ENCODE measurements at regions not wholly inside any gene's neighbourhood (a gene's known extent, or its start where the extent isn't known, plus 50 kb on each side); places are given as distances from the start of the nearest gene placed in this dataset.
A peak's percentile ranks its signal among the peaks of the same experiment; 100 is the strongest.
"Not testable (repeated sequence)": the region's sequence is repeated elsewhere in the genome, so short reads cannot be mapped to it uniquely, and the experiment has no call there.

DNA sequence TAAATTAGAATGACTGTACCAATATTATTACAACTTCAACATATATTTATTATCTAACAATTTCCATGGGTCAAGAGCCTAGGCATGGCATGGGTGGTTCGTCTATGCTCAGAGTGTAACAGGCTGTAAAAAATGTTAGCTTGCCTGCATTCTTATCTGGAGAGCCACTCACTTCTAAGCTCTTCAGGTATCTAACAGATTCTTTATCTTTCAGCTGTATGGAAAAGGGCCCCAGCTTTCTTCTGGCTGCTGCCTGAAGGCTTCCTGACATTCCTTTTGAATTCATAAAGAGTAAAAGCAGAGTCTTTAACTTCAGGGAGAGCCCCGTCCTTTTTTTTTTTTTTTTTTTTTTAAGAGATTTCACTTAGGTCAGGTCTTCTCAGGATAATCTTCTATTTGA, 648.8 kb downstream of the NXPH1 start:
- DNase-seq = no peak

DNA sequence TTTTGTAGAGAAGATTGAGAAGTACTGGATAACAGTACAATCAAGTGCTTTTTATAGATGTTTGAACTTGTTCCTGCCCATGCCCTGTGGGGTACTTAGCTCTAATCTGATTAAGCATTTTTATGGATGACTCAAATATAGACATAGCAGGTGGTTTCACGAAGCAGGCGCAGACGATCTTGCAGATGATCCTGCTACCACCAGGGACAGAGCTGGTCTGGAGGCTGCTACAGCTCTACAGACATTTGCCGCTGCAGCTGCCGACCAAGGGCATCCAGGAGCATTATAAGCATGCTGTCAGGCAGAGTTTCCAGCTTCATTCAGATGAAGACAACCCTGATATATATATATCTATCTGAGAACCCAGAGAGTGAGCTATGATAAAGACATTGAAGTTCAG, 650.4 kb downstream of the NXPH1 start:
- DNase-seq = no peak

DNA sequence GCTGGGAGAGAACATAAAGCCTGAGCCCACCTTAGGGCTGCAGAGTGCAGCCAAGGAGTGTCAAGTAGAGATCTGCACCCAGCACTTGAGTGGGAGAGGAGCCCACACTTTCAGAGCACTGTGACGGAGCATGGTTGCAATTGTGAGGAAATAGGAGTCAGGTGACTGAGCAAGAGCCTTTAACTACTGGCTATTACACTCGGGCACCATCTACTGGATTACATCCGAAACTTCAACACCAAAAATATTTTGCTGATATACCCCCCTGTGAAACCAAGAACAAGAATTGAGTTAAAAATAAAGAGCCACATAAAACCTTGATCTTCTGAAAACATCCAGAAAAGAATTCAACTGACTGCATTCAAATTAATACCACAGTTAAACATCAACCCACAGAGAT, 657.9 kb downstream of the NXPH1 start:
- no peak for DNase-seq

DNA sequence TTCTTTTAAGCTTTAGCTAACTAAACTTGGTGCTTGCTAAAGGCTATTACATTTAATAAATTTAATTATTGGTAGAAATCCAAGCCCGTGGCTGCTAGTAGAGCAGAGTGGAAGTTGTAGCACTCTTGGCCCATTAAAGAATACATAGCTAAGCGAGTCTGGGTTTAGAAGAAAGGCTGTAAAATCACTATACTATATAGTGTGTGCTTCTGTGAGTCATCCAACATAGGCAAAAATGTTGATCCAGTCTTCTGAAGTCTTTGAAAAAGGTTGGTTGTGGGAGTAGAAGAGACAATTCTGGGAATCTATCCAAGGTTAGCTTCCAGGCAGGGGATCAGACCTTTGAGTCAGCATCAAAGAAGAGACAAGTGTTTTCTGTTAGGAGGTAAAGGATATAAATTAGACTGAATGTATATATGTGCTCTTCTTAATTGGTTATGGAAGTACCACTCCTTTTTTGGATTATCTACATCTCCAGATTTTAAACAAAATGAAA, 664.2 kb downstream of the NXPH1 start:
- no peak for DNase-seq

DNA sequence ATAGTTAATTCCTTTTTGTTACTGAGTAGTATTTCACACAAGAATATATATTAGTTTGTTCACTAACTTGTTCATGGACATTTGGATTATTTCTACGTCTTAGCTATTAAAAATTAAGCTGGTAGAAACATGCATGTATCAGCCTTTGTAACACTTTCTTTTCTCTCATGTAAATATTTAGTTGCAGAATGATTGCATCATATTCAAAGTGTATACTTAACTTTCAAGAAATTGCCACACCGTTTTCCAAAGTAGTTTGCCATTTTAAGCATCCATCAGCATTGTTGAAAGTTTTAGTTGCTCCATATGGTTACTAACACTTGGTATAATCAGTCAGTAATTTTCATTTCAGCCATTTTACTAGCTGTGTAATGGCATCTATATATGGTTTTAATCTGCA, 666.9 kb downstream of the NXPH1 start:
- DNase-seq = no peak

DNA sequence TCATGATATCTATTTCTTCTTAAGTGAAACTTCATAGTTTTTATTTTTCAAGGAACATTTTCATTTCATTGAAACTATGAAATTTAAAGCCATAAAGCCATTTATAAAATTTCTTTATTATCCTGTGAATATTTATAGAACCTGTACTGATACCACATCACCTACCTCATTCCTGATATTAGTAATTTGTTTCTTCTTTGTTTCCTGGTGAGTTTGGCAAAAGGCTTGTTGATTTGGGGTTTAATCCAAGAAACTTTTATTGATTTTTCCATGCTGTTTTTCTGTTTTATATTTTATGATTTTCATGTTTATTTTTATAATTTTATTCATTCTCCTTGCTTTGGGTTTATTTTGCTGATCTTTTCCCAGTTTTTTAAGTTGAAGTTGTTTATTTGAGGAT, 669.4 kb downstream of the NXPH1 start:
- DNase-seq = no peak

DNA sequence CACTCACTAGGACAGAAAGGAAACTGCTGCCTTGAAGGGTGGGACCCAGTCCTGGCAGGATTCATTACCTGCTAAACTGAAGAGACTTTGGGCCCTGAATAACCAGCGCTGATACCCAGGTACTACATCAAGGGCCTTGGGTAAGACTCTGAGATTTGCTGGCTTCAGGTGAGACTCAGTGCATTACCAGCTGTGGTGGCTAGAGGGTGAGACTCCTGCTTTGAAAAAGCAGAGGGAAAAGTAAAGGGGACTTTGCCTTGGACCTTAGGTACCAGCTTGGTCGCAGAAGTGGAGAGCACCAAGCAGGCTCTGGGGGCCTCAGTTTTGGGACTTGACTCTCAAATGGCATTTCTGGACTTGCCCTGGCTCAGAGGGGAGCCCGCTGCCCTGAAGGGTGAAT, 673.3 kb downstream of the NXPH1 start:
- DNase-seq = no peak

DNA sequence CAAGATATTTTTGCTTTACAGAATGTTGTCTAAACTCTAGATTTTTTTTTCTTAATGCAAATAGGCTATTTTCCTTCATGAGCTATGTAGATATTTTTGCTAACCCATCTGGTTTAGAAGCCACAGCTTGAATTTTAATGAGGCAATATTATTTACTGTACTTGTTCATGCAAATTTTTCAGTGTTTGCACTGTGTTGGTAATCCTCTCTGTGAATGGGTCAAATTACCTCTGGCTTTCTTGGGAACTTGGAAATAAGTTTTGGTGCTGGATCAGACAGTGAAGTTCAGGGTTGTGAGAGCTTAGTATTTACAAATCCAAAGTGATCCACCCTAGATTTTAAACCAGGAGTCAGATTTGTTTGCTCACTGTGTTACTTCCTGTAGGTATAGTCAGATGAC, 686.9 kb downstream of the NXPH1 start:
- DNase-seq = peak; percentile 9

DNA sequence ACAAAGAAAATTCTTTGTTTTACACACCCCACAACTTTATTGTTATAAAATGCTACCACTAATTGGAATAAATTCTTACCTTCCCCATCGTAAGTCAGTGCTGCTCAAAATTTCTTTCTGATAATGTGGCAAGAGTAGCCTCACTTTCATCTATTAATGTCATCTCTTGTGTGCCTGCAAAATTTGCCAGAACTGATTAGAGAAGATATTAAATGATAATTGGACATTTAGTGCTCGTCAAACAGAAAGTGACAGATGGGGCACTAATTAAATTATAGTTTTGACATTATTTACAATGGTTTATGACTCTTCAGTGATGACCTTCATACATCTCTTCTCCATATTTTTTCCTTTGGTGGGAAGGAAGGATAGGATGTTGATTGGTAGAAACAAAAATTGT, 690.9 kb downstream of the NXPH1 start:
- no peak for DNase-seq

DNA sequence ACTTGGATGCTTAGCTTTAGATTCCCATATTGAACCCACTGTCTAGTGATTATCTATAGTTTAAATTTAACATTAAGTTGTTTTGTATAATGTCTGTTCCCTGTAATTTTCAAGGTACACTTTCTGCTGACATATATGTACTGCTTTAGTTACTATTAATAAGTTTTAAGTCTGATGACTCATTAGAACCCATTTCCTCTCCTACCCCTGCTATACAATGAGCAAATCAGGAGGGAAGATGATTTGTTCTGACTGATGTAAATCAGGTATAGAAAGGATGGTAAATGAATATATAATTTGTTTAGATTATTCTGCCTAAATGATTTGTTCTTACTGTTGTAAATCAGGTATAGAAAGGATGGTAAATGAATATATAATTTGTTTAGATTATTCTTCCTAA, 691.8 kb downstream of the NXPH1 start:
- no peak for DNase-seq

DNA sequence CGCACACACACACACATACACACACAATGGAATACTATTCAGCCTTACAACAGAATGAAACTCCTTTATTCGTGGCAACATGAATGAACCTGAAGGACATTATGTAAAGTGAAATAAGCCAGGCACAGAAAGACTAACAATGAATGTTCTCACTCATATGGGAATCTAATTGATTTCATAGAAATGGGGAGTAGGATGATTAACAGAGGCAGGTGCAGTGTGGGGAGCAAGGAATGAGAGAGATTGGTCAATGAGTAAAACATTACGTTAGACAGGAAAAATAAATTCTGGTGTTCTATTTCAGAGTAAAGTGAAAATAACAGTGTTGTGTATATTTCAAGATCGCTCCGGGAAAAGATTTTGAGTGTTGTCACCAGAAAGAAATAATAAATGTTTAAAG, 694.5 kb downstream of the NXPH1 start:
- DNase-seq = no peak

DNA sequence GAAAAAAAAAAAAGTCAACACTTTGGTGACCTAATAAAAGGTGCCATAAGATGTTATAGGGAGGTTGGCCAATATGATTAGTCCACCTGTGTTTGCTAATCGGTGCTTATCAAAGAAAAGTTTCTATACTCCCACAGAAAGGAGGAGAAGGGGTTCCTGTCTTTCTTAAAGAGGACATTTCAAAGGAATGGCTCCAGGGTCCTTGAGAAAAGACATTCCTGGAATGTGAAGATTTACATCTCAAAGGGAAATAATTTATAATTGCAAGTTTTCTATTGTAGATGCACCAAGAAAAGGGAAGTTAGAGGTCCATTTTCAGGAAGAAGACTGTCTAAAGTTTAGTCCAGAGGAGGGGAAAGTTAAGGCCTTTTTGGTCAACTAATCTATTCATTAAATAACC, 715.3 kb downstream of the NXPH1 start:
- DNase-seq = no peak

DNA sequence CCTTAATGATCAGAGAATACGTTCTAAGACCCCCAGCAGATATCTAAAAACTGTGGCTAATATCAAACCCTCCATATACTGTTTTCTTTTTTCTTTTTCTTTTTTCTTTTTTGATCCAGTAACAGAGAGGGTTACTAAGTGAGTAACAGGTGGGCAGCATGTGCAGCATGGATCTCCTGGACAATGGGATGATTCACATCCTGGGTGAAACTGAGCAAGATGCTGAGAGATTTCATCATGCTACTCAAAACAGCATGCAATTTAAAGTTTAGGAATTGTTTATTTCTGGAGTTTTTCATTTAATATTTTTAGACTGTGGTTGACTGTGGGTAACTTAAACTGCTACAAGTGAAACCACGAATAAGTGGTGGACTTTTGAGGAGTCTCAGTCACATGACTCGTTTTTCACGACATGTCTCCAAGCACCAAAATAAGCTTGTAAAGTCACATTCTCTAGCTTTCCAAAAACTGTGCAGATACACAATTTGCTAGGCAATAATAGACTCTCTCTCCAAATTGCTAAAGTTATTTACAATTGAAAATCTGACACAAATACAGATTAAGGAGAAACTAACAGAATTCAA, 716.2 kb downstream of the NXPH1 start:
- DNase-seq = no peak

DNA sequence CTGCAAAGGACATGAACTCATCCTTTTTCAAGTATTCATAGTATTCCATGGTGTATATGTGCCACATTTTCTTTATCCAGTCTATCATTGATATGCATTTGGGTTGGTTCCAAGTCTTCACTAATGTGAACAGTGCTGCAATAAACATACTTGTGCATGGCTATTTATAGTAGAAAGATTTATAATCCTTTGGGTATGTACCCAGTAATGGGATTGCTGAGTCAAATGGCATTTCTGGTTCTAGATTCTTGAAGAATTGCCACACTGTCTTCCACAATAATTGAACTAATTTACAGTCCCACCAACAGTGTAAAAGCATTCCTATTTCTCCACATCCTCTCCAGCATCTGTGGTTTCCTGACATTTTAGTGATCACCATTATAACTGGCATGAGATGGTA, 730.3 kb downstream of the NXPH1 start:
- DNase-seq = not testable (repeated sequence)

DNA sequence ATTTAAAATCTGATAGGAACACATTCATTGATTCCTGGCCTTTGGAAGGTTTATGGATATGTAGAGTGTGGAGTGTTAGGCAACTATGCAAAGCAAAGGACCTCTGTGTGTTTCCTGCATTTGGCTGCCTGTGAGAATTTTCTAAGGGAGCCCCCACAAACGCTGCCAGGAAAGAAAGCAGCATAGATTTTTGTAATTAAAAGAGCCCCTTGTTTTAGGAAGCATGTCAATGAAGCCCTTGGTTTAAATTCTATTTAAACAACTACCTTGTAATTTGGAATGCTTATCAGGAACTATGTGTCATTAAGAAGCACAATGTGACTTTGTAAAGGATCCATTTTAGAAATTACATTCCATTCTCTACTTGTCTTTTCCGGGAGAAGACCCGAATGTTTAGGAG, 742.5 kb downstream of the NXPH1 start:
- no peak for DNase-seq

DNA sequence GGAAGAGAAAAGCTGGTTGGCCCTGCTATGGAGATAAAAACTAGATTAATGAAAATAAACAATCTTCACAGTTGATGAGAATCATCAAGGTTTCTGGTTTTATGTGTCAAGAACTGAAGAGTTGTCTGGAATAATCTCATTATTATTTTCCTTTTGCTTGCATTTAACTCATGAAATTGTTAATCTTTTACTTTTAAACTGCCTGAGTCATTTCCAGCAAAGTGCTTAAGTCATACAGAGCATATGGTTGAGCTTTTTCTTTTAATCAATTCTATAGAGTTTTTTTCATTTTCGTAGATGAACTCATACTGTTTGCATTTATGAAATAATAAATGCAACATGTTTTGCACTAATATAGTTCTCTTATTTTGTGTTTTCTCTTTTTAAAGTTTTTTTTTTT, 747.9 kb downstream of the NXPH1 start:
- DNase-seq = no peak

DNA sequence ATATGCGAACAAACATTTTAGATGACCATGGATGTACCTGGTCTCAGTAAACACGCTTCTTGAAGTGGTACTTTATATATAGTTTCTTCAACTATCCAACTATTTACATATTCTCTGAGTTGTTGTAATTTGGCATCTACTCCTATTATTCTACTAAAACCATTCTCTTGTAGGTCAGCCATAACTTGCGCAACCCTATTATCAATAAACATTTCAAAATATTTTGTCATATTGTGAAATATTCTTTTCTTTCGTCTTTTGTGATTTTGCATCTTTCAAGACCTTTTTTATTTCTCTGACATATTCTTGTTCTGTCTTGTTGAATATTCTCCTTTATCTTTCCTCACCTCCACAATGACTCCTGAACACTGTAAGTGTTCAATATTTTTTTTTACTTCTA, 753.3 kb downstream of the NXPH1 start:
- no peak for DNase-seq

DNA sequence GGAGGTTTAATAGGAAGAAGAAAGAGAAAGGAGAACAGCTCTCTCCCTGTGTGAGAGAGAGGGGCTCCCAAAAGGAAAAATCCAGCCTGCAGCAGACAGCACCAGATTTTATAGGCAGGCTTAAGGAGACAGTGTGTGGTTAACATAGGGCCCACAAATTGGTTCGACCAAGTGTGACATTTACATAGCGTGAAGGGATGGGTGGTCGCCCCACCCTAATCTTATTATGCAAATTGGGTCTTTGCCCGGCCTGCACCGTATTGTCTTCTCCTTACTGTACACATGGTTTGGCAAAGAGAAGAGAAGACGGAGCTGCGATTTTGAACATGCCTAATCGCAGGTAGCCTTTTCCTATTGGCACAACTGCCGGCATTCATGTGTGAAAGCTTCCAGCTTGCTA, 756.3 kb downstream of the NXPH1 start:
- DNase-seq = no peak

DNA sequence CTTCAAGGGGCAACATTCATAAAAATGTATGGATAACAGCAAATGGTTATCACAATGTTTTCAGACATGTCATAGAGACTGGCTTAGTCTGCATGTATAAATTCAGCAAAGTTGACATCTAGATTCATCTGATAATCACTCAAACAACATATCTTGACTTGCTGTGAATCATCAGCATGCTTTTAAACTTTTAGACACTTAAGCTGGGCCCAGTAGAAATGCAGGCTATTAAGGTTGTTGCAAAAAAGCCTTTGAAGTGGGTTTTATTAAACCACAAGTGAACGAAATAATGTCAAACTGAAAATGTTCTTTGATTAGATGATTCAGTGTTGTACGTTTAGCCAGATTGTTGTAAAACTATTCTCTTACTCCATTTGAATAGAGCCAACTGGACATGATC, 759.6 kb downstream of the NXPH1 start:
- DNase-seq = no peak

DNA sequence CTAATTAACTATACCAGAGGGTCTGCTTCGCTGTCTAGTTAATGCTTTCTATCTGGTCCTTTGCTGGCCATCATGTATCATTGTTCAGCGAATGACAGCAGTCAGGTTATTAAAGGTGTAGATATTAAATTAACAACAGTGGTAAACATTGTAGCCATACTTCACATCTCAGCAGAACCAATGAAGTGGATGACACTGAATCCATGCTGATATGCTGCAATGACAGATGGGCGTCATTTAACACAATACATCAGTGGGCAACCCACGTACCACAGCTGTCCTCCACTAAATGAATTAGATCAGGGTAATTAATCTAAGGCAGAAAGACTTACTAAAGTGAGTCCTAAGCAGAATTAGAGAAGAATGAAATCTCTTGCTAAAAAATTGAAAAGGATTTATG, 767.2 kb downstream of the NXPH1 start:
- DNase-seq = no peak

DNA sequence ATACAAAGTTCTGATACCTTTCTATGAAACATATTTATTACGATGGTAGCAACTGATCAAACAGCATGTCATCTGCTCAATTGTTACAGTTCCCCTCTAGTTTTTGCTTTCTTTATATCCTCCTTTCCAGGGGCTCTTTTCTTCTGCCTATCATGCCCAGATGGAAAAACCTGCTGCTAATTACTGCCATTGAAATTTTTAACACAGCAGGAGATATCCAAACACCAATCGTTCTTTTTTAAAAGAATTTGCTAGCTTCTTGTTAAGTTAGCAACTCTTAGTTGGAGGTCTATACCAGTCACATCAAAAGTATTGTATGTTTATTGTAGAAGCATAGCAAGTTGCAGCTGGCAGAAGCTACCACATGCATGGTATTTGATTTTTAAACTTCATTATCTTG, 768.5 kb downstream of the NXPH1 start:
- DNase-seq = no peak

DNA sequence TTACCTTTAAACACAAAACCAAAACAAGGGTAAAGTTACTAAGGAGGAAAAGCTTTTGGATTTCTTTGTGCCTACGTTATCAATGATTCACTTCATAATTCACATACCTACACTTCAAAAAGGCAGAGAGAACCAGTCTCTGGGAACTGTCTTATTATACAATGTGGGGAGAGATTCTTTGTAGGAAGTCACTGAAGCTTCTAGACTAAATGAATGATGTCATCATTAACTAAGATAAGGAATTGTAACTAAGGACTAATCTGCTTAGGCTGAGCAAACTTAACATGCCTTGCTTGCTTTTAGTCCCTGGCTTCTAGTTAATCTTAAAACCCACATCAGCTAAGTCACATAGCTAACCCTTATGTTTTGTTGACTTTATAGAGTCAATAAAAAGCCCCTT, 771.2 kb downstream of the NXPH1 start:
- DNase-seq = no peak

DNA sequence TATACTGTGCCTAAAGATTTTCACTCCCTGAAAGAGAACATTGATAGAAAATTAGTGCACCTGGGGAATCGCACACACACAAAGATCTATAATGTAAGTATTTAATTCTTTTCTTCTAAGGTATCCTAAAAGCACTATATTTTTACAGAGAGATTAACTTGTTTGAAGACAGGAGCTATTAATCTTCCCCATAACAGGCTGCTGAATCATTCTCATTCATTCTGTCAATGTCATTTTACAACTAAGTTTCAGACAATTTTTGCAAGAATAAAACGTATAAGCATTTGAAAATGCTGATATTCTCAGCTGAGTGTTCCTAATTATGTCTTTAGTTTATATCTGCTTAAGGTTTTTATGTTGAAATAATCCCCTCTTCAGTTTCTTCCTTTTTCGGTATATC, 776.7 kb downstream of the NXPH1 start:
- no peak for DNase-seq

DNA sequence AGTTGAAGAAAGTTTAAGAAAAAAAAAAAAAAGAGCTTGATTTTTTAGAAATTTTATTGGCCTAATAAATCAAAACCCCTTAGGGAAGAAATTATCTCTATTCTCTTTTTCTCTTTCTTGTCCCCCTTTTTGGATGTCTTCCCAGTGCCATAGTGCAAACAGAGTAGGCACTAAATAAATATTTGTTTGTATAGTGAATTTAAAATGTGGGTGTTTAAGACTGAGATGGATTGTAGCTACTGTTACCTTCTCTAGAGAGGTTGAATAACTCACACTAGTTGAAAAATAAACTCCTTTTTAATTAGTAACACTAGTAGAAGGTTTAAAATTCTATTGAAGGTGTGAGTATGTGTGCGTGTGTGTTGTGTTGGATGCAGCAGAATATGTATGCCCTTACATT, 783.8 kb downstream of the NXPH1 start:
- no peak for DNase-seq

DNA sequence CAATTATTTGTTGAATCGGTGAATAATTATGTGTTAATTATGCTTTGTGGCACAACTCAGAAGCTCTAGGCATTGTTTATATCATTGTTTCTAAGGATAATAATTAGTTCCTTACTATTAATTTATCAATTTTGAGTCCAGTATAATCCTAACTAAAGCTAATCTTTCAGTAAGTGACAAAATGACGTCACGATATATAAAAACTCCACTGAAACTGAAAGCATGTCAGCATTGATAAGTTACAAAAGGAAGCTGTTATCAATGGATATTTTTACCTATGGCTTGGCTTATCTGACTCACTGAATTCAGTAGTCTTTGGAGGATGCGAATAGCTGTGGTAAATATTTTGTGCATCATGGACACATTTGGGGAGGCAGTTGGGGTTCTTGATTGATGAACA, 793.1 kb downstream of the NXPH1 start:
- no peak for DNase-seq

DNA sequence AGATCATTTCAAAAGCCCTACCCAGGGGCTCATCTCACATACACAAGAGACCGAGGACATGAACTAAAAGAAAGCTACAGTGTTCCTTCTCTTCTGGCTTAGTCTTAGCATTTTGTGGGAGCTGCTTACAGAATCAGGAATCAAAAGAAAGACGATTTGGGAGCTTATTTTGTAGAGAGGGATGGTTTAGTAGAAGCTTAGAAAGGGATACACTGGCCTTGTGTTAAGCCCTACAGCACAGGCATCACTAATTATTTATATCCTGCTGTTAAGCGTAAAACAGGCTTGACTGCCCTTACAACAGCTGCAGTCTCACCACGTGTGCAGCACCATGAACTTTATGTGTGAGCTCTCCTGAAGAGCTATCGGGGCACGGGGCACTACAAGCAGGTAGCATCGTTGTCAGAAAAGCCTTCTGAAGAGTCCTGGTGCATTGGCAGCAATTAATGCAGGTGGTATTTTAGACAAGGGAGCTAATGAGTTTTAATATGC, 798.3 kb downstream of the NXPH1 start:
- DNase-seq = peak; percentile 74
